ENCODE measurements at regions not wholly inside any gene's neighbourhood (a gene's known extent, or its start where the extent isn't known, plus 50 kb on each side); places are given as distances from the start of the nearest gene placed in this dataset.

GRCh38 chr3:22380253-22380652 is 629.2 kb upstream of the ZNF385D start:
- no peak for TF ChIP-seq CTCF (IDR thresholded peaks at IDR 0.05; ENCODE audit: insufficient read depth, low read length, poor library complexity, severe bottlenecking)
- TF ChIP-seq EZH2phosphoT487 (conservative IDR thresholded peaks at IDR 0.05; ENCODE audit: low read length): no peak
